HCT116 (cell line): ENCODE measurements at regions not wholly inside any gene's neighbourhood (a gene's known extent, or its start where the extent isn't known, plus 50 kb on each side); places are given as distances from the start of the nearest gene placed in this dataset.

ENCODE experiments used
- ATAC-seq: fragments of 200-7000 bp; cut with Tn5 transposase; 2 replicates; pipeline ENCODE4 v1.9.1; 2020; ENCODE audit warnings: mild to moderate bottlenecking, moderate library complexity
- BruUV-seq: library from RNA; stranded (reverse); fragments of 400-500 nt; replicated peaks from 2 replicates; lab custom pipeline; 2021; lab: Mats Ljungman, UMichigan
- CTCF ChIA-PET: fragments of 300-600 bp; sonication (Branson Sonifier 250); formaldehyde crosslinking; loops from one replicate; lab custom pipeline; 2021; ENCODE audit warnings: antibody characterized with exemption; lab: Charles Lee
- POLR2A ChIA-PET: fragments of 300-600, 350-600 bp; sonication (Branson Sonifier 250); formaldehyde crosslinking; loops from one replicate; lab custom pipeline; 2021; ENCODE audit warnings: antibody characterized with exemption; lab: Charles Lee
- RAD21 ChIA-PET, 2 experiments: fragments of 300-600 bp; sonication (Branson Sonifier 250); formaldehyde crosslinking; loops; one replicate each; lab custom pipeline; 2023; ENCODE audit warnings: low total read pairs in 2 of 2; ENCODE audit not compliant: uncharacterized antibody in 2 of 2, unreplicated experiment in 2 of 2, low non-redundant PET in 1 of 2; lab: Charles Lee
- DNase-seq: peaks from one replicate; pipeline ENCODE4 v3.0.0-alpha.2; 2010; ENCODE audit warnings: low read depth, low spot score
- H2AFZ ChIP-seq: fragments of 200-600 bp; shearing (Covaris generic), sonication (generic); 2 replicates; pipeline ENCODE4 v1.6.1; 2017; ENCODE audit warnings: low read depth, mixed run types, mixed read lengths, antibody characterized with exemption, low read length; ENCODE audit not compliant: poor library complexity, severe bottlenecking
- H3K27ac ChIP-seq: 2 replicates; pipeline ENCODE4 v1.5.1; 2012; ENCODE audit warnings: low read depth, low read length
- H3K27me3 ChIP-seq: fragments of 200-600 bp; sonication (generic); 2 replicates; pipeline ENCODE4 v1.6.1; 2016; ENCODE audit warnings: mixed run types, low read length, mixed read lengths; ENCODE audit not compliant: insufficient read depth
- H3K36me3 ChIP-seq, 2 experiments: fragments of 200-500 bp in 1 of 2; fragments of 200-600 bp in 1 of 2; sonication (Bioruptor generic) in 1 of 2; sonication (generic) in 1 of 2; 2 replicates each; pipeline versions ENCODE4 v1.5.1 to v1.6.1; 2014 to 2016; ENCODE audit warnings: low read length in 2 of 2, inconsistent platforms in 1 of 2, mixed read lengths in 1 of 2, mixed run types in 1 of 2; ENCODE audit not compliant: insufficient read depth in 2 of 2, control insufficient read depth in 1 of 2
- H3K4me1 ChIP-seq, 2 experiments: fragments of 200-600 bp in 1 of 2; sonication (generic) in 1 of 2; 2 replicates each; pipeline versions ENCODE4 v1.5.1 to v1.6.1; 2012 to 2017; ENCODE audit warnings: low read length in 2 of 2, inconsistent platforms in 1 of 2, mild to moderate bottlenecking in 1 of 2, mixed read lengths in 1 of 2, mixed run types in 1 of 2, moderate library complexity in 1 of 2; ENCODE audit not compliant: insufficient read depth in 2 of 2, control insufficient read depth in 1 of 2
- H3K4me2 ChIP-seq: fragments of 200-600 bp; sonication (generic); 2 replicates; pipeline ENCODE4 v1.6.1; 2017; ENCODE audit warnings: mixed run types, low read length, mixed read lengths
- H3K4me3 ChIP-seq, 2 experiments: fragments of 200-600 bp in 1 of 2; sonication (generic) in 1 of 2; replicated peaks in 1 of 2; 2 replicates each; pipeline ENCODE4 v1.5.1; 2011 to 2016; ENCODE audit warnings: low read length in 2 of 2, control low read depth in 1 of 2, low read depth in 1 of 2, mild to moderate bottlenecking in 1 of 2, mixed read lengths in 1 of 2, mixed run types in 1 of 2
- H3K79me2 ChIP-seq: fragments of 200-600 bp; sonication (generic); 2 replicates; pipeline ENCODE4 v1.6.1; 2017; ENCODE audit warnings: mild to moderate bottlenecking, mixed run types, low read length, moderate library complexity, mixed read lengths; ENCODE audit not compliant: insufficient read depth
- H3K9ac ChIP-seq: fragments of 200-600 bp; sonication (generic); 2 replicates; pipeline ENCODE4 v1.6.1; 2016; ENCODE audit warnings: low read length, mixed read lengths
- H3K9me2 ChIP-seq: fragments of 200-600 bp; sonication (generic), shearing (Covaris generic); 2 replicates; pipeline ENCODE4 v1.6.1; 2017; ENCODE audit warnings: mixed run types, mild to moderate bottlenecking, moderate library complexity; ENCODE audit not compliant: insufficient read depth
- H3K9me3 ChIP-seq, 2 experiments: fragments of 200-500 bp in 1 of 2; fragments of 200-600 bp in 1 of 2; sonication (Bioruptor generic) in 1 of 2; sonication (generic) in 1 of 2; 2 replicates each; pipeline ENCODE4 v1.6.1; 2014 to 2017; ENCODE audit warnings: low read length in 2 of 2, mixed read lengths in 2 of 2, inconsistent platforms in 1 of 2, low read depth in 1 of 2, mild to moderate bottlenecking in 1 of 2, mixed run types in 1 of 2, moderate library complexity in 1 of 2; ENCODE audit not compliant: control insufficient read depth in 1 of 2, insufficient read depth in 1 of 2
- H4K20me1 ChIP-seq: fragments of 200-600 bp; sonication (generic), shearing (Covaris generic); 2 replicates; pipeline ENCODE4 v1.6.1; 2017; ENCODE audit warnings: mixed run types, mild to moderate bottlenecking, moderate library complexity; ENCODE audit not compliant: insufficient read depth
- CBX3 ChIP-seq: IDR thresholded peaks from 2 replicates; pipeline ENCODE4 v1.6.1; 2012; ENCODE audit warnings: low read depth
- CTCF ChIP-seq, 3 experiments: fragments of 200-600 bp in 1 of 3; sonication (generic) in 1 of 3; IDR thresholded peaks in 2 of 3; conservative IDR thresholded peaks in 1 of 3; 2 replicates each; pipeline ENCODE4 v1.5.1; 2012 to 2017; ENCODE audit warnings: low read depth in 2 of 3, low read length in 2 of 3, antibody characterized with exemption in 1 of 3, borderline replicate concordance in 1 of 3, control low read depth in 1 of 3, mild to moderate bottlenecking in 1 of 3, mixed read lengths in 1 of 3, mixed run types in 1 of 3, moderate library complexity in 1 of 3; ENCODE audit not compliant: insufficient read depth in 1 of 3
- EGR1 ChIP-seq: IDR thresholded peaks from 2 replicates; pipeline ENCODE4 v1.6.1; 2012; ENCODE audit warnings: low read depth
- ELF1 ChIP-seq: IDR thresholded peaks from 2 replicates; pipeline ENCODE4 v1.6.1; 2012; ENCODE audit warnings: low read depth, borderline replicate concordance
- EZH2 ChIP-seq: fragments of 200-600 bp; sonication (generic); IDR thresholded peaks from 2 replicates; pipeline ENCODE4 v1.6.1; 2017; ENCODE audit warnings: antibody characterized with exemption, mixed run types
- MAX ChIP-seq: IDR thresholded peaks from 2 replicates; pipeline ENCODE4 v1.6.1; 2012
- SIN3A ChIP-seq: IDR thresholded peaks from 2 replicates; pipeline ENCODE4 v1.6.1; 2012; ENCODE audit warnings: low read depth
- SP1 ChIP-seq: IDR thresholded peaks from 2 replicates; pipeline ENCODE4 v1.6.1; 2012; ENCODE audit warnings: low read depth
- TCF7L2 ChIP-seq: IDR thresholded peaks from 2 replicates; pipeline ENCODE4 v1.7.0; 2011; ENCODE audit warnings: borderline replicate concordance, inconsistent platforms; ENCODE audit not compliant: insufficient read depth, insufficient read length; ENCODE audit errors: extremely low read depth
- YY1 ChIP-seq: IDR thresholded peaks from 2 replicates; pipeline ENCODE4 v1.6.1; 2011; ENCODE audit warnings: low read length, low read depth, moderate library complexity, mild to moderate bottlenecking; ENCODE audit not compliant: insufficient replicate concordance; ENCODE audit errors: extremely low read depth
- intact Hi-C: fragments of 100-400 bp; cut with micrococcal nuclease; formaldehyde crosslinking; loops from 2 replicates; pipeline ENCODE4 v1.10.0; 2022

- TF ChIP-seq CTCF (IDR thresholded peaks at IDR 0.05 in 2 of 3, conservative IDR thresholded peaks at IDR 0.05 in 1 of 3; ENCODE audit: borderline replicate concordance in 1 of 3, insufficient read depth in 1 of 3, low read depth in 2 of 3, low read length in 2 of 3) (no peak), YY1 (no peak), SIN3A (no peak), MAX (no peak), ELF1 (no peak), TCF7L2 (no peak), EZH2 (no peak), EGR1 (no peak)
These were observed 345.8 kb downstream of the ZNF536 start (continued) for GRCh38 chr19:30718014-30718413.

GRCh38 chr19:30717381-30717780 lies 345.2 kb downstream of the ZNF536 start:
- Histone ChIP-seq H3K9me3 (no peaks in the 10 kb centered on the region), H3K79me2 (no peaks in the 10 kb centered on the region), H2AFZ (no peak overlapping the region), H3K4me3 (no peak overlapping the region)
- DNase-seq, result no peak
- RAD21 ChIA-PET, result no interaction called here
- BruUV-seq, result no TSS peak
- TF ChIP-seq SP1, result no peak
- TF ChIP-seq CBX3, result no peak
- TF ChIP-seq, all 23 proteins: peak for 0
- Histone ChIP-seq H3K4me2 (no peak overlapping the region), H4K20me1 (no peaks in the 10 kb centered on the region), H3K9me2 (no peaks in the 10 kb centered on the region), H3K27ac (no peak overlapping the region), H3K9ac (no peak overlapping the region), H3K36me3 (no peaks in the 10 kb centered on the region), H3K27me3 (no peaks in the 10 kb centered on the region), H3K4me1 (no peaks in the 10 kb centered on the region)
- ChIA-PET CTCF (no interaction called here), POLR2A (no interaction called here)
- intact Hi-C loops, result no loop called here
- ATAC-seq, result no peak
